ENCODE measurements at regions not wholly inside any gene's neighbourhood (a gene's known extent, or its start where the extent isn't known, plus 50 kb on each side); places are given as distances from the start of the nearest gene placed in this dataset.

GRCh38 chr5:67831048-67831447 lies 384.5 kb upstream of the PIK3R1 start:
- Histone ChIP-seq H3K79me2 (ENCODE audit: control insufficient read depth, low read length) (no peaks in the 10 kb centered on the region), H3K27ac (ENCODE audit: low read depth, low read length) (no peak overlapping the region), H3K9me3 (ENCODE audit: control insufficient read depth, insufficient read depth, low read length) (no peaks in the 10 kb centered on the region), H3K4me2 (ENCODE audit: low read length) (no peak overlapping the region), H3K36me3 (ENCODE audit: control insufficient read depth, low read length) (no peaks in the 10 kb centered on the region), H3K4me1 (ENCODE audit: control insufficient read depth, low read length) (no peaks in the 10 kb centered on the region), H3F3A (ENCODE audit: control insufficient read depth, insufficient read depth) (no peaks in the 10 kb centered on the region), H4K20me1 (ENCODE audit: control insufficient read depth, insufficient read depth, low read depth, low read length) (no peaks in the 10 kb centered on the region), H3K27me3 (ENCODE audit: control insufficient read depth, low read length) (no peaks in the 10 kb centered on the region), H3K4me3 (ENCODE audit: low read length) (no peak overlapping the region), H3K9me2 (replicated peaks; ENCODE audit: control insufficient read depth, low read length) (no peaks in the 10 kb centered on the region)
- no peak for TF ChIP-seq EZH2phosphoT487 (IDR thresholded peaks at IDR 0.05; ENCODE audit: borderline replicate concordance, low read length)
- TF ChIP-seq CTCF (IDR thresholded peaks at IDR 0.05; ENCODE audit: low read depth, low read length, poor library complexity, severe bottlenecking) = no peak

DNA sequence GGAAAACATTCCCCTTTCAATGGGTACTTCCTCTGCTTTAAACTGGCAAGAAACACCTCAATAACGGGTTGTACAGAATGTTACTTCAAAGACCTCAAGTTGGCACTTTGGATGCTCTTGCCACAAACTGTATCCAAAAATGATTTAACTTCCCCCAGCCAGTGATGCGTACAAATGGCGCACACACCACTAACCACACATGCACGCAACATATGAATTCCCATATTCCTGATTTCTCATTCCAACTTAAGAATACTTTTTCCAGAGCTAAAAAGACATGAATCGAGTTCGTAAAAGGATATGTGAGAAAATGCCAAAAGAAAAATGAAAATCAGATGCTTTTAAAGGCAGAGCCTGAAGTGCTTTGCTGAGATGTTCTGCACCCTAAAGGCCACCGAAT lies 388.0 kb upstream of the PIK3R1 start:
- Histone ChIP-seq H3K9me3 (ENCODE audit: control insufficient read depth, insufficient read depth, low read length) (no peaks in the 10 kb centered on the region), H3K79me2 (ENCODE audit: control insufficient read depth, low read length) (no peaks in the 10 kb centered on the region), H3K4me3 (ENCODE audit: low read length) (no peak overlapping the region), H3K27ac (ENCODE audit: low read depth, low read length) (no peak overlapping the region), H3K9me2 (replicated peaks; ENCODE audit: control insufficient read depth, low read length) (no peaks in the 10 kb centered on the region), H3K4me1 (ENCODE audit: control insufficient read depth, low read length) (no peaks in the 10 kb centered on the region), H3K36me3 (ENCODE audit: control insufficient read depth, low read length) (no peaks in the 10 kb centered on the region), H3K4me2 (ENCODE audit: low read length) (no peak overlapping the region), H4K20me1 (ENCODE audit: control insufficient read depth, insufficient read depth, low read depth, low read length) (no peaks in the 10 kb centered on the region), H3K27me3 (ENCODE audit: control insufficient read depth, low read length) (no peaks in the 10 kb centered on the region), H3F3A (ENCODE audit: control insufficient read depth, insufficient read depth) (no peaks in the 10 kb centered on the region)
- TF ChIP-seq CTCF (IDR thresholded peaks at IDR 0.05; ENCODE audit: low read depth, low read length, poor library complexity, severe bottlenecking) (no peak), EZH2phosphoT487 (IDR thresholded peaks at IDR 0.05; ENCODE audit: borderline replicate concordance, low read length) (no peak)

GRCh38 chr5:67824852-67825251 lies 390.7 kb upstream of the PIK3R1 start:
- H3F3A ChIP-seq (ENCODE audit: control insufficient read depth, insufficient read depth) = no peaks in the 10 kb centered on the region
- H3K79me2 ChIP-seq (ENCODE audit: control insufficient read depth, low read length) = no peaks in the 10 kb centered on the region
- no peaks in the 10 kb centered on the region for H3K9me2 ChIP-seq (replicated peaks; ENCODE audit: control insufficient read depth, low read length)
- H3K9me3 ChIP-seq (ENCODE audit: control insufficient read depth, insufficient read depth, low read length) = no peaks in the 10 kb centered on the region
- H3K4me1 ChIP-seq (ENCODE audit: control insufficient read depth, low read length) = no peaks in the 10 kb centered on the region
- H3K4me2 ChIP-seq (ENCODE audit: low read length) = no peak overlapping the region
- H3K4me3 ChIP-seq (ENCODE audit: low read length) = no peak overlapping the region
- no peak overlapping the region for H3K27ac ChIP-seq (ENCODE audit: low read depth, low read length)
- no peaks in the 10 kb centered on the region for H4K20me1 ChIP-seq (ENCODE audit: control insufficient read depth, insufficient read depth, low read depth, low read length)
- H3K36me3 ChIP-seq (ENCODE audit: control insufficient read depth, low read length) = no peaks in the 10 kb centered on the region
- no peaks in the 10 kb centered on the region for H3K27me3 ChIP-seq (ENCODE audit: control insufficient read depth, low read length)
- TF ChIP-seq CTCF (IDR thresholded peaks at IDR 0.05; ENCODE audit: low read depth, low read length, poor library complexity, severe bottlenecking) (no peak), EZH2phosphoT487 (IDR thresholded peaks at IDR 0.05; ENCODE audit: borderline replicate concordance, low read length) (no peak)

GRCh38 chr5:67817652-67818051 lies 397.9 kb upstream of the PIK3R1 start:
- H3K4me1 ChIP-seq (ENCODE audit: control insufficient read depth, low read length) = no peaks in the 10 kb centered on the region
- TF ChIP-seq EZH2phosphoT487 (IDR thresholded peaks at IDR 0.05; ENCODE audit: borderline replicate concordance, low read length) = no peak
- no peak for TF ChIP-seq CTCF (IDR thresholded peaks at IDR 0.05; ENCODE audit: low read depth, low read length, poor library complexity, severe bottlenecking)
- no peaks in the 10 kb centered on the region for H3K27me3 ChIP-seq (ENCODE audit: control insufficient read depth, low read length)
- H3K9me2 ChIP-seq (replicated peaks; ENCODE audit: control insufficient read depth, low read length) = no peaks in the 10 kb centered on the region
- no peak overlapping the region for H3K4me2 ChIP-seq (ENCODE audit: low read length)
- no peaks in the 10 kb centered on the region for H3F3A ChIP-seq (ENCODE audit: control insufficient read depth, insufficient read depth)
- no peak overlapping the region for H3K4me3 ChIP-seq (ENCODE audit: low read length)
- no peaks in the 10 kb centered on the region for H3K36me3 ChIP-seq (ENCODE audit: control insufficient read depth, low read length)
- H3K79me2 ChIP-seq (ENCODE audit: control insufficient read depth, low read length) = no peaks in the 10 kb centered on the region
- no peaks in the 10 kb centered on the region for H4K20me1 ChIP-seq (ENCODE audit: control insufficient read depth, insufficient read depth, low read depth, low read length)
- H3K9me3 ChIP-seq (ENCODE audit: control insufficient read depth, insufficient read depth, low read length) = no peaks in the 10 kb centered on the region
- no peak overlapping the region for H3K27ac ChIP-seq (ENCODE audit: low read depth, low read length)

Measured in DOHH2 (cell line).